IMR-90 (cell line): ENCODE measurements at regions not wholly inside any gene's neighbourhood (a gene's known extent, or its start where the extent isn't known, plus 50 kb on each side); places are given as distances from the start of the nearest gene placed in this dataset.

ENCODE experiments used
- ATAC-seq: fragments of 200-7000 bp; cut with Tn5 transposase; 2 replicates; pipeline ENCODE4 v1.9.1; 2020; ENCODE audit warnings: low read depth, mild to moderate bottlenecking, moderate library complexity
- BruUV-seq: library from RNA; stranded (reverse); fragments of 400-500 nt; replicated peaks from 2 replicates; lab custom pipeline; 2021; lab: Mats Ljungman, UMichigan
- CTCF ChIA-PET: fragments of 300-600 bp; formaldehyde crosslinking; extraction: SDS; loops from one replicate; lab custom pipeline; 2021; ENCODE audit warnings: antibody characterized with exemption; lab: Yijun Ruan, JAX
- POLR2A ChIA-PET: fragments of 300-600 bp; sonication (Branson Sonifier 250); formaldehyde crosslinking; loops from one replicate; lab custom pipeline; 2022; ENCODE audit warnings: antibody characterized with exemption; ENCODE audit not compliant: unreplicated experiment; lab: Charles Lee
- DNase-seq: peaks from one replicate; pipeline ENCODE4 v3.0.0; 2013
- H2AFZ ChIP-seq: replicated peaks from 2 replicates; pipeline ENCODE3; 2013; ENCODE audit warnings: low read length, mild to moderate bottlenecking; ENCODE audit not compliant: poor library complexity
- H2AK5ac ChIP-seq: 2 replicates; pipeline ENCODE4 v1.6.1; 2013; ENCODE audit warnings: low read depth, low read length, inconsistent platforms
- H2AK9ac ChIP-seq: replicated peaks from 2 replicates; pipeline ENCODE3; 2013; ENCODE audit warnings: mild to moderate bottlenecking, low read depth, low read length, moderate library complexity; ENCODE audit not compliant: poor library complexity
- H2BK120ac ChIP-seq: 2 replicates; pipeline ENCODE4 v1.6.1; 2013; ENCODE audit warnings: low read depth, low read length, inconsistent platforms
- H2BK15ac ChIP-seq: 3 replicates; pipeline ENCODE4 v1.6.1; 2013; ENCODE audit warnings: low read depth, low read length, inconsistent platforms
- H2BK20ac ChIP-seq: 2 replicates; pipeline ENCODE4 v1.6.1; 2013; ENCODE audit warnings: low read depth, mild to moderate bottlenecking, inconsistent platforms, low read length, moderate library complexity
- H2BK5ac ChIP-seq: 2 replicates; pipeline ENCODE4 v1.6.1; 2013; ENCODE audit warnings: mild to moderate bottlenecking, low read depth, low read length, inconsistent platforms; ENCODE audit not compliant: poor library complexity, severe bottlenecking
- H3K14ac ChIP-seq: replicated peaks from 2 replicates; pipeline ENCODE4 v1.6.1; 2013; ENCODE audit warnings: low read depth, low read length, inconsistent platforms
- H3K18ac ChIP-seq: 2 replicates; pipeline ENCODE4 v1.6.1; 2013; ENCODE audit warnings: low read depth, low read length, control low read depth
- H3K23ac ChIP-seq: 2 replicates; pipeline ENCODE4 v1.6.1; 2013; ENCODE audit warnings: low read depth, low read length, inconsistent platforms
- H3K27ac ChIP-seq: 2 replicates; pipeline ENCODE4 v1.5.1; 2013; ENCODE audit warnings: mild to moderate bottlenecking, control low read depth, low read length; ENCODE audit not compliant: insufficient read depth
- H3K27me3 ChIP-seq: 2 replicates; pipeline ENCODE4 v1.6.1; 2013; ENCODE audit warnings: low read length; ENCODE audit not compliant: control insufficient read depth, insufficient read depth
- H3K36me3 ChIP-seq: 2 replicates; pipeline ENCODE4 v1.6.1; 2013; ENCODE audit warnings: low read length, mixed read lengths; ENCODE audit not compliant: control insufficient read depth, insufficient read depth
- H3K4ac ChIP-seq: 2 replicates; pipeline ENCODE4 v1.6.1; 2013; ENCODE audit warnings: low read depth, low read length, inconsistent platforms
- H3K4me1 ChIP-seq: 2 replicates; pipeline ENCODE4 v1.6.1; 2013; ENCODE audit warnings: low read length, mixed read lengths; ENCODE audit not compliant: control insufficient read depth, insufficient read depth
- H3K4me2 ChIP-seq: 2 replicates; pipeline ENCODE4 v1.6.1; 2013; ENCODE audit warnings: low read depth, mild to moderate bottlenecking, control low read depth, low read length, moderate library complexity
- H3K4me3 ChIP-seq: 2 replicates; pipeline ENCODE4 v1.5.1; 2013; ENCODE audit warnings: low read depth, mild to moderate bottlenecking, control low read depth, low read length, moderate library complexity; ENCODE audit not compliant: insufficient read depth
- H3K56ac ChIP-seq: 2 replicates; pipeline ENCODE4 v1.6.1; 2013; ENCODE audit warnings: low read length, inconsistent platforms; ENCODE audit not compliant: insufficient read depth; ENCODE audit errors: extremely low read depth
- H3K79me1 ChIP-seq, 2 experiments: 2 replicates each; pipeline ENCODE4 v1.6.1; 2013; ENCODE audit warnings: low read length in 2 of 2, inconsistent platforms in 1 of 2, low read depth in 1 of 2
- H3K9ac ChIP-seq: 2 replicates; pipeline ENCODE4 v1.6.1; 2013; ENCODE audit warnings: low read depth, low read length, control low read depth
- H3K9me1 ChIP-seq: 2 replicates; pipeline ENCODE4 v1.6.1; 2013; ENCODE audit warnings: low read length, inconsistent platforms; ENCODE audit not compliant: insufficient read depth
- H3K9me3 ChIP-seq: 2 replicates; pipeline ENCODE4 v1.6.1; 2013; ENCODE audit warnings: low read length; ENCODE audit not compliant: control insufficient read depth, insufficient read depth
- H4K20me1 ChIP-seq: 2 replicates; pipeline ENCODE4 v1.6.1; 2013; ENCODE audit warnings: low read length, inconsistent platforms; ENCODE audit not compliant: insufficient read depth
- H4K5ac ChIP-seq: 2 replicates; pipeline ENCODE4 v1.6.1; 2013; ENCODE audit warnings: mild to moderate bottlenecking, low read depth, low read length, control low read depth
- H4K8ac ChIP-seq, 2 experiments: 2 replicates each; pipeline ENCODE4 v1.6.1; 2013; ENCODE audit warnings: low read depth in 2 of 2, low read length in 2 of 2, control low read depth in 1 of 2, inconsistent platforms in 1 of 2
- H4K91ac ChIP-seq: 2 replicates; pipeline ENCODE4 v1.6.1; 2013; ENCODE audit warnings: low read depth, low read length, inconsistent platforms; ENCODE audit not compliant: insufficient read depth
- BHLHE40 ChIP-seq: fragments of 150-350 bp; IDR thresholded peaks from 2 replicates; pipeline ENCODE4 v1.6.1; 2016; ENCODE audit warnings: mild to moderate bottlenecking, low read depth, low read length
- CEBPB ChIP-seq: IDR thresholded peaks from 2 replicates; pipeline ENCODE4 v1.6.1; 2012; ENCODE audit warnings: low read depth, low read length, improper control_type of control experiment
- CTCF ChIP-seq: conservative IDR thresholded peaks from 2 replicates; pipeline ENCODE4 v1.5.1; 2012; ENCODE audit warnings: mild to moderate bottlenecking, low read depth, low read length, improper control_type of control experiment
- FOS ChIP-seq: fragments of 150-350 bp; IDR thresholded peaks from 2 replicates; pipeline ENCODE4 v1.6.1; 2016; ENCODE audit warnings: low read depth, low read length
- MAFK ChIP-seq: IDR thresholded peaks from 2 replicates; pipeline ENCODE4 v1.6.1; 2012; ENCODE audit warnings: low read depth, low read length, improper control_type of control experiment
- MAZ ChIP-seq: IDR thresholded peaks from 2 replicates; pipeline ENCODE4 v1.6.1; 2012; ENCODE audit warnings: low read depth, mild to moderate bottlenecking, low read length, improper control_type of control experiment, moderate library complexity, borderline replicate concordance
- MXI1 ChIP-seq: IDR thresholded peaks from 2 replicates; pipeline ENCODE4 v1.6.1; 2012; ENCODE audit warnings: low read depth, mild to moderate bottlenecking, low read length, moderate library complexity, borderline replicate concordance
- NFE2L2 ChIP-seq: fragments of 150-350 bp; IDR thresholded peaks from 2 replicates; pipeline ENCODE4 v1.6.1; 2016; ENCODE audit warnings: low read depth, mild to moderate bottlenecking, low read length
- POLR2A ChIP-seq: IDR thresholded peaks from 2 replicates; pipeline ENCODE4 v1.6.1; 2012; ENCODE audit warnings: mild to moderate bottlenecking, low read depth, low read length
- RAD21 ChIP-seq: IDR thresholded peaks from 2 replicates; pipeline ENCODE4 v1.6.1; 2012; ENCODE audit warnings: low read length, improper control_type of control experiment
- RCOR1 ChIP-seq: IDR thresholded peaks from 2 replicates; pipeline ENCODE4 v1.6.1; 2012; ENCODE audit warnings: mild to moderate bottlenecking, low read length, improper control_type of control experiment; ENCODE audit not compliant: insufficient replicate concordance
- RFX5 ChIP-seq: IDR thresholded peaks from 2 replicates; pipeline ENCODE4 v1.8.0; 2012; ENCODE audit warnings: low read depth, mild to moderate bottlenecking, low read length, moderate library complexity
- USF2 ChIP-seq: fragments of 150-350 bp; IDR thresholded peaks from 2 replicates; pipeline ENCODE4 v1.6.1; 2017; ENCODE audit warnings: mild to moderate bottlenecking, antibody characterized with exemption, low read length, low read depth
- dilution Hi-C: fragments of 300-500 bp; cut with HindIII; formaldehyde crosslinking; loops from one replicate; pipeline ENCODE4 v1.14.3; 2018; ENCODE audit warnings: low sequenced_read_pairs; ENCODE audit not compliant: unreplicated experiment
- in situ Hi-C: fragments of 300-500 bp; cut with MboI; formaldehyde crosslinking; loops from 3 replicates; pipeline ENCODE4 v1.14.3; 2019; ENCODE audit warnings: low sequenced_read_pairs, inconsistent platforms, mixed read lengths
- intact Hi-C: fragments of 100-400 bp; cut with micrococcal nuclease; formaldehyde crosslinking; loops from 2 replicates; pipeline ENCODE4 v1.10.0; 2022
- TF ChIP-seq, protein P1 (sequence below): fragments of 150-350 bp; IDR thresholded peaks from 2 replicates; pipeline ENCODE4 v1.6.1; 2016; ENCODE audit warnings: low read depth, mild to moderate bottlenecking, low read length, moderate library complexity, borderline replicate concordance

GRCh38 chr1:196098000-196098399 lies 510.2 kb downstream of the KCNT2 start:
- Histone ChIP-seq H2BK120ac (no peak overlapping the region), H3K18ac (no peak overlapping the region), H3K27ac (no peak overlapping the region), H4K5ac (no peak overlapping the region), H3K56ac (no peak overlapping the region), H4K8ac (no peak overlapping the region), H3K4me3 (no peak overlapping the region), H3K36me3 (no peaks in the 10 kb centered on the region), H3K9me1 (no peaks in the 10 kb centered on the region), H3K9ac (no peak overlapping the region), H3K4ac (no peak overlapping the region), H3K79me1 (no peaks in the 10 kb centered on the region), H3K14ac (no peak overlapping the region), H3K9me3 (peaks cover 4% of the 10 kb centered on the region; the same call in 1 of the 2 replicates), H2AFZ (no peak overlapping the region), H3K27me3 (no peaks in the 10 kb centered on the region), H2AK9ac (no peak overlapping the region), H2BK15ac (no peak overlapping the region), H2BK20ac (no peak overlapping the region), H2BK5ac (no peak overlapping the region), H4K91ac (no peak overlapping the region), H3K4me2 (no peak overlapping the region), H4K20me1 (no peaks in the 10 kb centered on the region), H3K4me1 (no peaks in the 10 kb centered on the region), H2AK5ac (no peak overlapping the region), H3K23ac (no peak overlapping the region)
- ATAC-seq (no peak; the same call in 1 of the 2 replicates), DNase-seq (no peak)
- POLR2A ChIA-PET = no interaction called here
- no TSS peak for BruUV-seq
- in situ Hi-C loops (no loop called here), dilution Hi-C loops (no loop called here), intact Hi-C loops (no loop called here)
- CTCF ChIA-PET = interaction anchor here (0.6 kb wide), 1 partner anchor 69 kb away, joined by 3 read pairs; no protein-coding TSS in a partner anchor
- TF ChIP-seq MAFK (no peak), CEBPB (no peak), FOS (no peak), BHLHE40 (no peak), NFE2L2 (no peak), RAD21 (no peak), MXI1 (no peak), CTCF (no peak), USF2 (no peak), POLR2A (no peak), RCOR1 (no peak), MAZ (no peak), RFX5 (no peak)
- TF ChIP-seq, protein P1, sequence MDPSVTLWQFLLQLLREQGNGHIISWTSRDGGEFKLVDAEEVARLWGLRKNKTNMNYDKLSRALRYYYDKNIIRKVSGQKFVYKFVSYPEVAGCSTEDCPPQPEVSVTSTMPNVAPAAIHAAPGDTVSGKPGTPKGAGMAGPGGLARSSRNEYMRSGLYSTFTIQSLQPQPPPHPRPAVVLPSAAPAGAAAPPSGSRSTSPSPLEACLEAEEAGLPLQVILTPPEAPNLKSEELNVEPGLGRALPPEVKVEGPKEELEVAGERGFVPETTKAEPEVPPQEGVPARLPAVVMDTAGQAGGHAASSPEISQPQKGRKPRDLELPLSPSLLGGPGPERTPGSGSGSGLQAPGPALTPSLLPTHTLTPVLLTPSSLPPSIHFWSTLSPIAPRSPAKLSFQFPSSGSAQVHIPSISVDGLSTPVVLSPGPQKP = no peak
